ENCODE measurements at regions not wholly inside any gene's neighbourhood (a gene's known extent, or its start where the extent isn't known, plus 50 kb on each side); places are given as distances from the start of the nearest gene placed in this dataset.

GRCh38 chr4:138938366-138938690, 77.3 kb upstream of the NOCT start:
- in situ Hi-C loops (cut with MboI; ENCODE audit: low sequenced_read_pairs, unreplicated experiment), result no loop called here
- DNase-seq (ENCODE audit: low spot score), result peak; percentile 42
- peak; percentile 26 for TF ChIP-seq CTCF (IDR thresholded peaks at IDR 0.05; ENCODE audit: borderline replicate concordance, control extremely low read depth, extremely low read depth, insufficient read depth, missing control alignments)

DNA sequence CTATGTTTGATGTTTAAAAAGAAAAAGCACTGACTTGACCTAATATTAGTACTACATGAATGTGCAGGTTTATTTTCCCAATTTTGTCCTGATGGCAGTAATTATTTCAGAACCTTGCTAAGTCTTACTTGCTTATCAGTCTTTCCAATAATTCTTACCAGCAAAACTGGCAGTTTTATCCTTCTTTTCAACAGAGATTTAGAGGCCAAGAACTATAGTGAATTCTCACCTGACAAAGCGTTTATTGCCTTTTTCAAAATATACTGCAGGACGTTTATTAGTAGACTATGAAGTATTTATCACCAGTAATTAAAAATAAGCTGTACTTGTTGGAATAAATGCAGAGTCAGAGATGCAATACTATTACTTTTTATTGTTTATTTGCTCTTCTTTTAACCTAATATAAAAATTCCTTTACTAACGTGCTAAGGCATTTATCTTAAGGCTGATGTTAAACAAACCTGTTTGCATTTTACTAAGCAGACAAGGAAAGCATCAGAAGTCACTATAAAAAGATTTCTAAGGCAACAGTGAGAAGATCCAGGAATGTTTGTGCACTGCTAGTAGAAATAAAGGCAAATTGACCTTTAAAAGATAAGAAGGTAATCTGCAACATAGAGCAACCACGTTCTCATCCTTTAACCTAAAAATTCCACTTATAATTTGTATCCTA, 80.3 kb upstream of the NOCT start:
- DNase-seq (ENCODE audit: low spot score), result no peak
- TF ChIP-seq CTCF (IDR thresholded peaks at IDR 0.05; ENCODE audit: borderline replicate concordance, control extremely low read depth, extremely low read depth, insufficient read depth, missing control alignments), result no peak
- in situ Hi-C loops (cut with MboI; ENCODE audit: low sequenced_read_pairs, unreplicated experiment), result no loop called here

GRCh38 chr4:138927072-138927471, 88.5 kb upstream of the NOCT start:
- in situ Hi-C loops (cut with MboI; ENCODE audit: low sequenced_read_pairs, unreplicated experiment), result no loop called here
- no peak for DNase-seq (ENCODE audit: low spot score)
- TF ChIP-seq CTCF (IDR thresholded peaks at IDR 0.05; ENCODE audit: borderline replicate concordance, control extremely low read depth, extremely low read depth, insufficient read depth, missing control alignments), result no peak

GRCh38 chr4:138925495-138925894, 90.1 kb upstream of the NOCT start:
- TF ChIP-seq CTCF (IDR thresholded peaks at IDR 0.05; ENCODE audit: borderline replicate concordance, control extremely low read depth, extremely low read depth, insufficient read depth, missing control alignments), result no peak
- in situ Hi-C loops (cut with MboI; ENCODE audit: low sequenced_read_pairs, unreplicated experiment), result no loop called here
- DNase-seq (ENCODE audit: low spot score), result no peak

DNA sequence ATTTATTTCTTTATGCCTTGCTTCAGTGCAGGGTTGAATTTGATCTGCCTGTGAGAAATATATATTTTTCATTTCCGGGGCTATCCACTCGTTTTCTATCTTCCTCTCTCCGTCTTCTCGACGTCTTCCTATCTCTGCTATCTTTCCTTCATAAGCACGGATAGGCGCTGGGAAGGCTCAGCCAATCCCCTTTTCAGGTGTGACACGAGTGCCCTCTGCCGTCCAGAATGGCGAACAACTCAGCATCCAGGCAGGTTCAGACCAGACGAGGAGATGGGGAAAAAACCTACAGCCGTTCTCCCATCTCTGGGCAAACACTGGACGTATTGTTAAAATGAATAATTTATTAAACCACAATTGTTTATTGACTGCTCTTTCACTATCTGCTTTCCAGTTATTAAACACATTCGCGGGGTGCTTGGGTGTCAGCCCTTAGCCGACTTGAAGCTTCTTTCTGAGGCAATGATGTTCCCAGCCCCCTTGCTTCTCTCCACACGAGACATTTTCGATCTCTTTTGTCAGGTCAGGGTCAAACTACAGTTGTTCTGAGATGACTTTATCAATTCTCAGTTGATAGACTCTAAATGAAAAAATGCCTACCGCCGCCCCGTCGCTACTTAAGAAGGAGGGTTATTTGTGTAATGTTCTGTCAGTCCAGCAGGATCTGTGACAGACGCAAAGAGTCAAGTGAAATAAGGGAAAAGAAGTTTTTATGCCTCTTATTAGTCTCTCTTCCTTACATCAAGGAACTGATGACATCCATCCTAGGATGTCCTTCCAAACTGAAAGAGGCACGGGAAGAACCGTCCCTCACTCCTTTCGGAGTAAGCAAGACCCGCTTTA, 96.3 kb upstream of the NOCT start:
- no peak for TF ChIP-seq CTCF (IDR thresholded peaks at IDR 0.05; ENCODE audit: borderline replicate concordance, control extremely low read depth, extremely low read depth, insufficient read depth, missing control alignments)
- peak; percentile 44 for DNase-seq (ENCODE audit: low spot score)
- in situ Hi-C loops (cut with MboI; ENCODE audit: low sequenced_read_pairs, unreplicated experiment), result no loop called here

- no peak for TF ChIP-seq CTCF (IDR thresholded peaks at IDR 0.05; ENCODE audit: borderline replicate concordance, control extremely low read depth, extremely low read depth, insufficient read depth, missing control alignments)
- no peak for DNase-seq (ENCODE audit: low spot score)
- in situ Hi-C loops (cut with MboI; ENCODE audit: low sequenced_read_pairs, unreplicated experiment), result no loop called here
Observed at GRCh38 chr4:138918169-138918869, 97.3 kb upstream of the NOCT start.

Measured in GM13976 (cell line).